Mucosa of stomach (tissue), 1 donor: ENCODE measurements at regions not wholly inside any gene's neighbourhood (a gene's known extent, or its start where the extent isn't known, plus 50 kb on each side); places are given as distances from the start of the nearest gene placed in this dataset.
"Not testable (repeated sequence)": the region's sequence is repeated elsewhere in the genome, so short reads cannot be mapped to it uniquely, and the experiment has no call there.

ENCODE experiments used
- H3K27me3 ChIP-seq: one replicate; pipeline ENCODE4 v1.7.0; 2013; ENCODE audit warnings: mild to moderate bottlenecking, low read length; ENCODE audit not compliant: control insufficient read depth, insufficient read depth
- H3K36me3 ChIP-seq: one replicate; pipeline ENCODE4 v1.7.0; 2013; ENCODE audit warnings: low read length; ENCODE audit not compliant: control insufficient read depth, insufficient read depth
- H3K4me1 ChIP-seq: one replicate; pipeline ENCODE4 v1.7.0; 2013; ENCODE audit warnings: mild to moderate bottlenecking, low read length; ENCODE audit not compliant: control insufficient read depth, insufficient read depth
- H3K4me3 ChIP-seq: one replicate; pipeline ENCODE4 v1.7.0; 2013; ENCODE audit warnings: low read length
- H3K9ac ChIP-seq: one replicate; pipeline ENCODE4 v1.7.0; 2013; ENCODE audit warnings: mild to moderate bottlenecking, low read length, moderate library complexity
- H3K9me3 ChIP-seq: one replicate; pipeline ENCODE4 v1.7.0; 2013; ENCODE audit warnings: mild to moderate bottlenecking, low read length, moderate library complexity; ENCODE audit not compliant: control insufficient read depth
- donor health status: Pancreatic carcinoma.

GRCh38 chr6:121791396-121792315 is 356.2 kb downstream of the GJA1 start:
- Histone ChIP-seq H3K4me3 (no peak overlapping the region), H3K27me3 (no peaks in the 10 kb centered on the region), H3K36me3 (no peaks in the 10 kb centered on the region), H3K4me1 (no peaks in the 10 kb centered on the region), H3K9ac (no peak overlapping the region), H3K9me3 (no peaks in the 10 kb centered on the region)

GRCh38 chr6:121794630-121795029 is 359.2 kb downstream of the GJA1 start:
- Histone ChIP-seq H3K9me3 (no peaks in the 10 kb centered on the region), H3K4me1 (no peaks in the 10 kb centered on the region), H3K4me3 (no peak overlapping the region)

DNA sequence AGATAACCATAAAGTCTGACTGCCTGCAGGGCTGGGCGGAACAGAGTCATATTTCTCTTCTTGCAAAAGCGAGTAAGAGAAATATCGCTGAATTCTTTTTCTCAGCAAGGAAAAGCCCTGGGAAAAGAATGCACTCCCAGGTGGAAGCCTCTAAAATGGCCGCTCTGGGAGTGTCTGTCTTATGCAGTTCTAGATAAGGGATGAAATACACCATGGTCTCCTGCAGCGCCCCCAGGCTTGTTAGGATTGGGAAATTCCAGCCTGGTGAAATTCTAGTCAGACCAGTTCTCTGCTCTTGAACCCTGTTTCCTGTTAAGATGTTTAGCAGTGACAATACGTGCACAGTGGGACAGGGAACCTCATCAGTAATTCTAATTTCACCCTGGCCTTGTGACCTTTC is 362.2 kb downstream of the GJA1 start:
- H3K9ac ChIP-seq, H3K9me3 ChIP-seq, H3K4me3 ChIP-seq, H3K36me3 ChIP-seq, H3K4me1 ChIP-seq, H3K27me3 ChIP-seq: not testable (repeated sequence)

More at GRCh38 chr6:121794630-121795029, 359.2 kb downstream of the GJA1 start:
- Histone ChIP-seq H3K36me3 (no peaks in the 10 kb centered on the region), H3K9ac (no peak overlapping the region), H3K27me3 (no peaks in the 10 kb centered on the region)

DNA sequence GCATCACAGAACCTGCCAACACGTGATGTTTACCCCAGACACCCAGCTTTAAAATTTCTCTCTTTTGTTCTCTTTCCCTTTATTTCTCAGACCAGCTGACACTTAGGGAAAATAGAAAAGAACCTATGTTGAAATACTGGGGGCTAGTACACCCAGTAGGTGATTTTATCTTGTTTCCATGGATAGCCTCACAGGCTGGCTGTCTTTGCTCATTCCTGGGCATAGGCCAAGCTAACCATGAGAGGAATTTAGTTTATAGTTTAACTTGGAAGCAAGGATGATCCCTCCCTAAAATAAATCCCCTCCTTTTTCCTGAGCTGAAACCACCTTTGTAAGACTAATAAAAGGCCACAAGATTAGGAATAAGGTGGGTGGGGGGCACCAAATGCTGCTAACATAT is 362.7 kb downstream of the GJA1 start:
- not testable (repeated sequence) for H3K4me1 ChIP-seq, H3K27me3 ChIP-seq, H3K9me3 ChIP-seq, H3K36me3 ChIP-seq, H3K9ac ChIP-seq, H3K4me3 ChIP-seq

DNA sequence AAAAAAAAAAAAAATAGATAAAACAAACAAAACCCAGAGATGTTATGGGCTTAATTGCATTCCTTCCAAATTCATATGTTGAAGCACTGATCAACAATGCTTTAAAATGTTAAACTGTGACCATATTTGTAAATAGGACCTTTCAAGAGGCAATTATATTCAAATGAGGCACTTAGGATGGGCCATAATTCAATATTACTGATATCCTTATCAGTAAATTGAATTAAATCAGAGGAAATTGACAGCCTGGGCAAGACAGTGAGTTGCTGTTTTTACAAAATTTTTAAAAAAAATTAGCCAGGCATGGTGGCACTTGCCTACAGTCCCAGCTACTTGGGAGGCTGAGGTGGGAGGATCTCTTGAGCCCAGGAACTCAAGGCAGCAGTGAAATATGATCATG is 364.1 kb downstream of the GJA1 start:
- H3K4me3 ChIP-seq = no peak overlapping the region
- no peaks in the 10 kb centered on the region for H3K27me3 ChIP-seq
- H3K36me3 ChIP-seq = no peaks in the 10 kb centered on the region
- H3K9me3 ChIP-seq = no peaks in the 10 kb centered on the region
- H3K4me1 ChIP-seq = no peaks in the 10 kb centered on the region
- H3K9ac ChIP-seq = no peak overlapping the region

DNA sequence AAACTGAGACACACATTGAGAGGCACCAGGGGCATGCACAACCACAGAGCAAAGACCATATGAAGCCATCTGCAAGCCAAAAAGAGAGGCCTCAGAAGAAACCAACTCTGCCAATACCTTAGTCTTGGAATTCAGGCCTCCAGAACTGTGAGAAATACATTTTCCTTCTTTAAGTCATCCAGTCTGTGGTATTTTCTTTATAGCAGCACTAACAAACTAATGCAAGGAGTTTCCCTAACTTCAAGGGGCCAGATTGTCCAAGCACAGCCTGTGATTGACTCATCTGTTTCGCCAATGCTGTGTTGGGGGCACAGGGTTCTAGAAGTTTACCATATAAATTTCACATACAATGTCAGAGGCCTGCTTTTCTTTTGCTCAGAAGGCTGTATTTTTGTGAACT is 364.6 kb downstream of the GJA1 start:
- no peaks in the 10 kb centered on the region for H3K4me1 ChIP-seq
- no peaks in the 10 kb centered on the region for H3K36me3 ChIP-seq
- no peaks in the 10 kb centered on the region for H3K9me3 ChIP-seq
- no peak overlapping the region for H3K4me3 ChIP-seq
- H3K9ac ChIP-seq = no peak overlapping the region
- H3K27me3 ChIP-seq = no peaks in the 10 kb centered on the region

- Histone ChIP-seq H3K9me3 (no peaks in the 10 kb centered on the region), H3K4me3 (no peak overlapping the region), H3K4me1 (no peaks in the 10 kb centered on the region), H3K27me3 (no peaks in the 10 kb centered on the region), H3K9ac (no peak overlapping the region), H3K36me3 (no peaks in the 10 kb centered on the region)
Observed at GRCh38 chr6:121806116-121806515, 370.7 kb downstream of the GJA1 start.

GRCh38 chr6:121809211-121809610 is 373.8 kb downstream of the GJA1 start:
- Histone ChIP-seq H3K9ac (no peak overlapping the region), H3K4me3 (no peak overlapping the region), H3K36me3 (no peaks in the 10 kb centered on the region), H3K27me3 (no peaks in the 10 kb centered on the region), H3K4me1 (no peaks in the 10 kb centered on the region), H3K9me3 (no peaks in the 10 kb centered on the region)

GRCh38 chr6:121810158-121811032 is 374.9 kb downstream of the GJA1 start:
- H3K4me3 ChIP-seq = no peak overlapping the region
- H3K36me3 ChIP-seq = no peaks in the 10 kb centered on the region
- H3K9me3 ChIP-seq = no peaks in the 10 kb centered on the region
- H3K27me3 ChIP-seq = no peaks in the 10 kb centered on the region
- H3K4me1 ChIP-seq = no peaks in the 10 kb centered on the region
- H3K9ac ChIP-seq = no peak overlapping the region

GRCh38 chr6:121811106-121811505 is 375.7 kb downstream of the GJA1 start:
- Histone ChIP-seq H3K9me3 (no peaks in the 10 kb centered on the region), H3K9ac (no peak overlapping the region), H3K4me1 (no peaks in the 10 kb centered on the region), H3K36me3 (no peaks in the 10 kb centered on the region), H3K4me3 (no peak overlapping the region), H3K27me3 (no peaks in the 10 kb centered on the region)

DNA sequence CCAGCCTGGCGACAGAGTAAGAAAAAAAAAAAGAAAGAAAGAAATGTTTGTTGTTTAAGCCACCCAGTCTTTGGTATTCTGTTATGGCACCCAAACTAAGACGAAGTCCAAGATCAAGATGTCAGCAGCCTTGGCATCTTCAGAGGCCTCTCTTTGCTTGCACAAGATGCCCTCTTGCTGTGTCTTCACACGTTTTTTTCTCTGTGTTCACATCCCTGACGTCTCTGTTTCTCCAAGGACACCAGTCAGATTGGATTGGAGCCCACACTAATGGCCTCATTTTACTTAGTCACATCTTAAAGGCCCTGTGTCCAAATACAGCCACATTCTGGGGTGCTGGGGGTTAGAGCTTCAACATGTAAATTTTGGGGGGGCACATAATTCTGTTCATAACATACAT is 380.9 kb downstream of the GJA1 start:
- H3K27me3 ChIP-seq = no peaks in the 10 kb centered on the region
- no peak overlapping the region for H3K9ac ChIP-seq
- H3K9me3 ChIP-seq = no peaks in the 10 kb centered on the region
- H3K36me3 ChIP-seq = no peaks in the 10 kb centered on the region
- H3K4me3 ChIP-seq = no peak overlapping the region
- H3K4me1 ChIP-seq = no peaks in the 10 kb centered on the region

GRCh38 chr6:121816906-121817540 is 381.6 kb downstream of the GJA1 start:
- no peak overlapping the region for H3K9ac ChIP-seq
- H3K4me1 ChIP-seq = no peaks in the 10 kb centered on the region
- H3K4me3 ChIP-seq = no peak overlapping the region
- H3K27me3 ChIP-seq = no peaks in the 10 kb centered on the region
- no peaks in the 10 kb centered on the region for H3K36me3 ChIP-seq
- no peaks in the 10 kb centered on the region for H3K9me3 ChIP-seq
